VCaP (cell line): ENCODE measurements at regions not wholly inside any gene's neighbourhood (a gene's known extent, or its start where the extent isn't known, plus 50 kb on each side); places are given as distances from the start of the nearest gene placed in this dataset.

Experiments used
- H3K27ac ChIP-seq: fragments of 450-650 bp; 2 replicates; pipeline ENCODE4 v1.5.1; 2017
- TF ChIP-seq, protein P1 (sequence below): fragments of 450-650 bp; conservative IDR thresholded peaks from 2 replicates; pipeline ENCODE4 v1.5.1; 2017; ENCODE audit warnings: mild to moderate bottlenecking, moderate library complexity

DNA sequence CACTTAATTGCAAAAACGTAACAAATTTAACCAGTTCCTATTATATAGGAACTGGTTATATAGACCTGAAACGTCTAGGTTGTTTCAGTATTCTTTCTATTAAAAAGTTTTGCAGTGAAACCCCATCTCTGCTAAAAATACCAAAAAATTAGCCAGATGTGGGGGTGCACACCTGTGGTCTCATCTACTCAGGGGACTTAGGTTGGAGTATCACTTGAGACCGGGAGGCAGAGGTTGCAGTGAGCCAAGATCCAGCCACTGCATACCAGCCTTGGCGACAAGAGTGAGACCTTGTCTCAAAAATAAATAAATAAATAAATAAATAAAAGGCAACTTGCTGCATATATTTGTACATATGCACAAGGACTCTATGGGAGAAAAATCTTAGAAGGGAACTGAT, 387.0 kb downstream of the TUSC7 start:
- TF ChIP-seq, protein P1, sequence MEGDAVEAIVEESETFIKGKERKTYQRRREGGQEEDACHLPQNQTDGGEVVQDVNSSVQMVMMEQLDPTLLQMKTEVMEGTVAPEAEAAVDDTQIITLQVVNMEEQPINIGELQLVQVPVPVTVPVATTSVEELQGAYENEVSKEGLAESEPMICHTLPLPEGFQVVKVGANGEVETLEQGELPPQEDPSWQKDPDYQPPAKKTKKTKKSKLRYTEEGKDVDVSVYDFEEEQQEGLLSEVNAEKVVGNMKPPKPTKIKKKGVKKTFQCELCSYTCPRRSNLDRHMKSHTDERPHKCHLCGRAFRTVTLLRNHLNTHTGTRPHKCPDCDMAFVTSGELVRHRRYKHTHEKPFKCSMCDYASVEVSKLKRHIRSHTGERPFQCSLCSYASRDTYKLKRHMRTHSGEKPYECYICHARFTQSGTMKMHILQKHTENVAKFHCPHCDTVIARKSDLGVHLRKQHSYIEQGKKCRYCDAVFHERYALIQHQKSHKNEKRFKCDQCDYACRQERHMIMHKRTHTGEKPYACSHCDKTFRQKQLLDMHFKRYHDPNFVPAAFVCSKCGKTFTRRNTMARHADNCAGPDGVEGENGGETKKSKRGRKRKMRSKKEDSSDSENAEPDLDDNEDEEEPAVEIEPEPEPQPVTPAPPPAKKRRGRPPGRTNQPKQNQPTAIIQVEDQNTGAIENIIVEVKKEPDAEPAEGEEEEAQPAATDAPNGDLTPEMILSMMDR: no peak
- H3K27ac ChIP-seq: no peak overlapping the region

DNA sequence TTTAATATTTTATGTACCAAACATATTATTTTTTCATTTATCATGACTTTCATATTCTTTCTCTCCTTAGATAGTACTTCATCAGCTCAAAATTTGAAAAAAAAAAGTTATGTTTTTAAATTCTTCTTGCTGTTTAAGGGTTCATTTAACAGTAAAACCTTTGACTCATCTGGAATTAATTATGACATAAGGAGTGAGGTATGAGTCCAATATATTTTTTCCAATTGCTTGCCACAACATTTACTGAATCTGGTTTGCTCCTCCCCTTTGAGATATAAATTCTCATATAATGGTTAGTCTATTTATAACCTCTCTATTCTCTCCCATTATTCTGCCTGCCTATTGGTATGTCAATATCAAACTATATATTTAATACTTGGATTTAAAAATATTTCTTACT, 387.8 kb downstream of the TUSC7 start:
- TF ChIP-seq, protein P1: no peak
- H3K27ac ChIP-seq: no peak overlapping the region

DNA sequence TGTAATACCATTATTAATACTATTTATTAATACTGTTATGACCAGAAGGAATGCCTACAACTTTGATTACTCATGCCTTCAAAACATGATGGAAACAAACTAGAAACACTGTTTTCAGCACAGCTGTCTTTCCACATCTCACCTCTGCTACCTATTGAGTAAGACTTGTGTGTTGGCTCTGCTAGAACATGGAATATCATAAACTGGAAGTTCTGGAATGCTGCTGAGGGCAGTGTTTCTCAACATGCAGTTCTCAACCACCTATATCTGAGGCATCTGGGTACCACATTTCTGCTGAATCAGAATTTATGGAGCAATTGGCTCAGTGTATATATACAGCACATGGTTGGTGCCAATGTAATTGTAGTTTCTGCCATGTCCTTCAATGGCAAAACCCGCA, 392.1 kb downstream of the TUSC7 start:
- TF ChIP-seq, protein P1: no peak

DNA sequence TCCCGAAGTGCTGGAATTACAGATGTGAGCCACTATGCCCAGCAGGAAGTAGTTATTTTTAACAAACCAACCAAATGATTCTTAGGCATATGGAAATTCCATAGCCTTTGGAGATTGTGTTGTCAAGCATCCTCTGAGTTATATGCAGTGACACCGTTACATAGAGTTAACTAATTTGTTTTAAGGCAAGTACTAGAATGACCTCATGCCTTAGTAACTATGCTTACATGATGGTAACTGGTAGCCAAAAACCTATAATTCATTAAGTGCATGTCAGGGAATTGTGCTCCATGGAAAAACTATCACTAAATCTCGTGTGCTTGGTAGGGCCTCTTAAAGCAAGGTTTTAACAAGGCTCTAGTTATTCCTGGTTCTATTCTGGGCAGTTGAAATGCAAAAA, 392.8 kb downstream of the TUSC7 start:
- TF ChIP-seq, protein P1: no peak
- no peak overlapping the region for H3K27ac ChIP-seq

More for the DNA sequence above, 392.1 kb downstream of the TUSC7 start:
- H3K27ac ChIP-seq: no peak overlapping the region

DNA sequence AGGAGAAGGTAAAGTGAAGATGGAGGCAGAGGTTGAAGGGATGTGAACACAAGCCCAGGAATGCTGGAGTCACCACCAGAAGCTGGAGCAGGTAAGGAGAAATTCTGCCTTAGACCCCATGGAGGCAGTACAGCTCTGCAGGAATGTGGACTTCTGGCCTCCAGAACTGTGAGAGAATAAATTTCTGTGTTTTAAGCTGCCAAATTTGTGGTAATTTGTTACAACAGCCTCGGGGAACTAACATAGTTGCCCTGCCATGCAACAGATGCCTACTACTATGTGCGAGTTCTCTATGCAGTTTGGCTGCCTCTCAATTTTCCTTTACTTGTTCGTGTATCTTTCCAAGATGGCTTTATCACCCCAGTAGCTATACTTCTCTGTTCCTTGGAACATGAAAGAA, 394.1 kb downstream of the TUSC7 start:
- no peak overlapping the region for H3K27ac ChIP-seq
- TF ChIP-seq, protein P1: no peak

DNA sequence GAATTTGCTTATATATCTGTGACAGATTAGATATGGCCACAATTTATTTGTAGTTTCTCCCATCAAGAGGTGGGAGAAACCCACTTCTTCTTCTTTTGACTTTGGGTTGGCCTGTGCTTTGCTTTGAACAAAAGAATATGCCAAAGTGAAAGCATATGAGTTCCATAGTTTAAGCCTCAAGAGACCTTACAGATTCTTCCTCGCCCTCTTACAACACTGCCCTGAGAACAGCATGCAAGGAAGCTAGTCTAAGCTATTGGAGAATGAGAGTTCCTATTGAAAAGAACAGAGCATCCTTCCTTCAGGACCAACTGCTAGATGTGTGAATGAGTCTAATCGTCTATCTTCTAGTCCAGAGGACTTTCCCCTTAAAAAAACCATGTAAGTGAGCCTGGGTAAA, 394.8 kb downstream of the TUSC7 start:
- TF ChIP-seq, protein P1: no peak
- no peak overlapping the region for H3K27ac ChIP-seq

DNA sequence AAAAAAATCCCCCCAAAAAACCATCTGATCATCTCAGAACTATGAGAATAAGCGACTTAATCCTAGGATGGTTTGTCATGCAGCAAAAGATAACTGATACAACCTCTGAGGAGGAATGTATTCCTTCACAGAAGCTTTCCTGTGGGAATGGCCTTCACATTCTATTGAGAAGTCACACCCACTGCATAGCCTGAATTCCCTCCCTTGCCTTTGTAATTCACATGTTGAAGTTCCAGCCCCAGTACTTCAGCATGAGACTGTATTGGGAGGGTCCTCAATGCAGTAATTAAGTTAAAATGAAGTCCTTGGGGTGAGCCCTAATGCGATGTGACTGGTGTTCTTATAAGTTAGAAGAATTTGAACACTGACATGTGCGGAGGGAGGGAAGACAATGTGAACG, 395.2 kb downstream of the TUSC7 start:
- TF ChIP-seq, protein P1: no peak
- no peak overlapping the region for H3K27ac ChIP-seq

DNA sequence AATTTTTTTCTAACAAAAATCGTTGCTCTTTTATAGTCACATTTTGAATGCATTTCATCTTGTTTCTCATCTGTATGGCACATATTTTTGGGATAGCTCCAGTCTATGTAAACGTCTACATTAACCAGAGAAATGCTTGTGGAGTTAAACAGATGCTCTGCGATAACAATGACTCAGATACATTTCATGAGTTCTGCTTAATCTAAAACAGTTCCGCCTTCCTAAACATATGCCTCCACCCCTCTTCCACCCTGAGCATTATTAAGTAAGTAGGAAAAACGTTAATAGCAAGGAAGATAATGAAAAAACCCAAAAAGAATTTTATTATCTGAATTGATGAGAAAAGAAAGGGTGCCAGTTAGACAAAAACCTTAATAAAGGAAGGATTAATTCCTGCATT, 396.1 kb downstream of the TUSC7 start:
- TF ChIP-seq, protein P1: no peak
- no peak overlapping the region for H3K27ac ChIP-seq
